SW480 (cell line): ENCODE measurements at regions not wholly inside any gene's neighbourhood (a gene's known extent, or its start where the extent isn't known, plus 50 kb on each side); places are given as distances from the start of the nearest gene placed in this dataset.
"Not testable (repeated sequence)": the region's sequence is repeated elsewhere in the genome, so short reads cannot be mapped to it uniquely, and the experiment has no call there.

Experiments used
- DNase-seq: peaks from one replicate; pipeline ENCODE4 v3.0.0-alpha.2; 2016; ENCODE audit warnings: low spot score

DNA sequence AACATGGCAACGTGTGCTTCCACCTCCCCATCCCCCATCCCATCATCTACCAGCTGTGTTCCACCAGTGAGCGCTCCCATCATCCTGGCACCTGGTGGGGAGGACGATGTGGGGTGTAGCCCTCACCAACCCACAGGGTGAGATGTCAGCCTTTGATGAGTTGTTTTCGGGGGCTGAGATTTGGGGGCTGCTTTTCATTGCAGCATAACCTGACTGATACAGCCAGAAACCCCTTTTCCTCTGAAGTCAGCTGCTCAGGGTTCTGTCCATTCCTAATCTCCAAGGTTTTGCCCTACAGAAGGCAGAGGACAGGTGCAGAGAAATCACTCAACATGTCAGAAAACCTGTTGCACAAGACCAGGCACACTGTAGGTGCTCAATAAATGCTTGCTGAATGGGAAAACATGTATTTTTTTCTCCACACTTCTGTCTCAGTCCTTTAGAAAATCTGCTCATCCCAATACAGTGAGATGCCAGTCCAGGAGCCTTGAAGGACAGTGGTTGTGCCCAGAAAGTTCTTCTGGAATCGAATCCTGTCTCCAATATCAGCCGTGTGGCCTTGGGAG is 239.8 kb downstream of the RBM19 start:
- DNase-seq, result no peak

DNA sequence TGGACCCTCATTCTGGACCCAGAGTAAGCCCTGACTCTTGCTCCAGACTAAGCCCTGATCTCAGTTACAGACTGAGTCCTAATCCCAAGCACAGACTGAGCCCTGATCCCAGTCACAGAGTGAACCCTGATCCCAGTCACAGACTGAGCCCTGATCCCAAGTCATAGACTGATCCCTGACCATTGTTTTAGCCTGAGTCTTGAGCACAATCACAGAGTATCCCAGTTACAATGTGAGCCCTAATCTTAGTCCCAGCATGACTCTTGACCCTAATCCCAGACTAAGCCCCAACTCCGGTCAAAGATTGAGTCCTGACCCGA is 240.6 kb downstream of the RBM19 start:
- no peak for DNase-seq

DNA sequence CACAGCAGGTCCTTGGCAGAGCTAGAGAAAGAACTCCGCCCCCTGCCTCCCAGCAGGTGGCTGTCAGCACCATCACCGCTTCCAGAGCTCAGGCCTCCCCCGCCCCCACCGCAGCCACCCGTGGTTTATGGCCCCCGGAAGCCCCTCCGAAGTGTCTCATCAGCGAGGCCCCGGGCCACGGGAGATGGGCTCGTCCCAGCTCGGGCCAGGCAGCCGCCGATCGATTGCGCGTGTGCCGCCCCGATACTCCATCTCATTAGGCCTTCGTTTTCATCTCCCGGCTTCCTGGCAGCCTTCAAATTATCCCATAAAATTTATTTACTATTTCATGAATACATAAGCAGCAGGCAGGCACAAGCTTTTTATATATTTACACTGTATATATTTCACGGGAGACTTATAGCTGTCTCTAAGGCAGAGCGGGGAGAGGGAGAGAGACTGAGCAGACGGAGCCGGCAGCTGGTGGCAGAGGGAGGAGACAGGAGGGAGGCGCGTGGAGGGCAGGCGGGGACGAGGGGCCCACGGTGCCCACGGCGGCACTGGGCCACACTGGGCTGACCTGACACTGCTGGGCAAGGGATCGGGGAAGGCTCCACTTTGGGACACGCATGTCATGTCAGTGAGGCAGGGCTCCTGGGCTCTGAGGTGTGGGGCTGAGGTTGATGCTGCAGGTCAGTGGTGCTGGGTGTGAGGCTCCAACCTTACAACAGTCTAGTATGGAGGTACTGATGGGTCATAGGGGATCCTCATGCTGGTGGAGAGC is 241.2 kb downstream of the RBM19 start:
- no peak for DNase-seq

- DNase-seq, result no peak
Observed at GRCh38 chr12:113723631-113724030, 242.5 kb downstream of the RBM19 start.

DNA sequence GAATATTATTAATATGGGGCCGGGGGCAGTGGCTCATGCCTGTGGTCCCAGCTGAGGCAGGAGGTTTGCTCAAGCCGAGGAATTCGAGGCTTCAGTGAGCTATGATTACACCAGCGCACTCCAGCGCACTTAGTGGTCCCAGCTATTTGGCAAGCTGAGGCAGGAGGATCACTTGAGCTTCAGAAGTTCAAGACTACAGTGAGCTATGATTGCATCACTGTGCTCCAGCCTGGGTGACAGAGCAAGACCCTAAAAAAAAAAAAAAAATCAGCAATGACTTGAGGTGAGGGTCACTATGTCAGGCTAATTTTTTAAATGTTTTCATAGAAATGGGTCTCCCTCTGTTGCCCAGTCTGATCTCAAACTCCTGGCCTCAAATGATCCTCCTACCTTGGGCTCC is 243.4 kb downstream of the RBM19 start:
- DNase-seq, result no peak

GRCh38 chr12:113720629-113721028 is 245.5 kb downstream of the RBM19 start:
- no peak for DNase-seq

GRCh38 chr12:113719911-113720591 is 246.1 kb downstream of the RBM19 start:
- no peak for DNase-seq

DNA sequence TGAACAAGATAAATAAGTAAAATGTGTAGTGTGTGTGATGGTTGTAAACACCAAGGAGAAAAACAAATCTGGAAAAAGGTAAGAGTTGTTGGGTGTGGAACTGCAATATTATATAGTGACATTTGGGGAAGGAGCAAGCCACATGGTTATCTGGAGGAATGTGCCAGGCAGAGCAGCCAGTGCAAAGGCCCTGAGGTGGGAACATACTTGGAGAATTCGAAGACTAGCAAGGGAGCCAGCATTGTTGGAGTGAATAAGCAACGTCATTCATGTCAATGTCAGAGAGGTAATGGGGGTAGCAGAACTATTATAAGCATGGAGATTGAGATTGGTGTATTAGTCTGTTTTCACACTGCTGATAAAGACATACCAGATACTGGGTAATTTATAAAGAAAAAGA is 241.5 kb upstream of the LHX5 start:
- DNase-seq, result no peak

DNA sequence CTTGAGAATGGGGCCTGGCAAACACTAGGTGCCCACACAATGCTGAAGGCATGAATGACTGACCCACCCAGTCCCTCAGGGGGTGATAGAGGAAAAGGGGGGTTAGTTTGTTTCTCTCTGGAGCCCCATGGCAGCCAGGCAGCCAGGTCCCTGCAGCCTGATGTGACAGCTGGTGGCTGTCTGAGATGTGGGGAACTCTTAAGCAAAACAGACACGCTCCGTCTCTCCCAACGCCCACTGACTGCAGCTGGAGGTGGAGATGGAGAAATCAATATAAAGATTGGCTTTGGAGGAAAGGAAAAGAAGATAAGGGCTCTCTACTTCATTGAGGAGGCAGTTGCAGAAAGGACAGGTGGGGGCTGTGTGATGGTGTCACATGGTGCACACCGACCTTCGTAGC is 240.8 kb upstream of the LHX5 start:
- no peak for DNase-seq

DNA sequence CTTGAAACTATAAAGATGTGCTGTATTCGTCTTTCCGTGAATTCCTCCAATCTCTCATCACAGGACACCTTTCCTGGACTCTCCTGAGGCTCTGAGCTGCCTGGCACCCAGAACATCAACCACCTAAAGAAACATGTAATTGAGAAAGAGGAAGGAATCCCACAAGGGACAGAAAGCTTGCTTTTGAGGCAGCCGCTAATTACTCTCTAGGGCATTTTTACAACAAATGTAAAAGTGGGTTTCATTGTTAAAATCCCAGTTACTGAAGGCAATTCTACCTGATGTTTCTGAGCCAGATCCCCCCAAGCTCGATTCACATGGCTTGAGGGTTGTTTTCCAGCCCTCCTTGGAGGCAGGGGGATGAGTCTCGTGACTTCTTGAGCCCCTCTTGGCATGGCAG is 238.5 kb upstream of the LHX5 start:
- DNase-seq, result no peak

GRCh38 chr12:113709456-113709855 is 237.8 kb upstream of the LHX5 start:
- no peak for DNase-seq

DNA sequence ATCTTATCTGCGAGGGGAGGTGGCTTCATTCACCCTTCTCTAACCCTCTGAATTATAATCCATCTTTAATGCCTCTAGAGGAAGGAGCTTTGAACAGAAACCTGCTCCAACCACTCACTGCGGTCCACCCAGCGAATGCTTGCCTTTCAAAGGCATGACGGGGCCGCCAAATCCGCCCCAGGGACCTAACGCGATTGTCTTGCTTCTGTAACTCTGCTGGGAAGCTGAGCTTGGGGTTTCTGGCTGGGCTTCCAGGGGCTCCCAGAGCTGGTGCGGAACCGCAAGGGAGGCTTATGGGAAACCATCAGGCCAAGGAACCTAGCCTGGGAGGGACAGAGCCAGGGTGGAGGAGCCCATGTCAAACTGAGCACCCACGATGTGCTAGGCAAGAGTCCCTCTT is 231.2 kb upstream of the LHX5 start:
- no peak for DNase-seq

GRCh38 chr12:113702276-113702675 is 230.6 kb upstream of the LHX5 start:
- DNase-seq, result no peak

GRCh38 chr12:113700943-113701342 is 229.3 kb upstream of the LHX5 start:
- DNase-seq, result peak; percentile 14

- not testable (repeated sequence) for DNase-seq
Observed at GRCh38 chr12:113699984-113700383, 228.3 kb upstream of the LHX5 start.

GRCh38 chr12:113698510-113698858 is 226.8 kb upstream of the LHX5 start:
- DNase-seq, result no peak

- DNase-seq, result no peak
Observed at GRCh38 chr12:113697651-113698509, 226.2 kb upstream of the LHX5 start.

- DNase-seq, result no peak
Observed at GRCh38 chr12:113697104-113697503, 225.4 kb upstream of the LHX5 start.

GRCh38 chr12:113693693-113694092 is 222.0 kb upstream of the LHX5 start:
- no peak for DNase-seq

- no peak for DNase-seq
Observed at GRCh38 chr12:113689047-113689610, 217.5 kb upstream of the LHX5 start.

DNA sequence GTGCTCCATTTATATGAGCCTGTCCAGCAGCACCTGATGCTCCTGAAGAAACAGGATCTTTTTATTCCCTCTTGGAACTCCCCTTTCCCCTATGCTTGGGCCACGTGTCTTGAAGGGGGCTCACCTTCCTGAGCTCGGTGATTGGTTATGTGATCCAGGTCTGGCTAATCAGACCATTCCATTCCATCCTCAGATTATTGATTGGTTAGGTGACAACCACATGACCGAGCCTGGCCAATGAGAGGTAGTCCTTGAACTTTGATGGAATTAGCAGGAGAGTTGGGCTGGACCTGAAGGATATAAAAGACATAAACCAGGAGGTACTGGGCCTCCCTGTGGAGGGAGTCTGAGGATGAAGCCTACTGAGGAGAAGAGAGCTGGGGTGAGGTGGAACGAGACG is 216.6 kb upstream of the LHX5 start:
- DNase-seq, result no peak
